ENCODE measurements at regions not wholly inside any gene's neighbourhood (a gene's known extent, or its start where the extent isn't known, plus 50 kb on each side); places are given as distances from the start of the nearest gene placed in this dataset.

GRCh38 chr9:120187758-120188157, 392.2 kb downstream of the CDK5RAP2 start:
- TF ChIP-seq CTCF (IDR thresholded peaks at IDR 0.05 in 2 of 3, conservative IDR thresholded peaks at IDR 0.05 in 1 of 3; ENCODE audit: borderline replicate concordance in 1 of 3, insufficient read depth in 1 of 3, low read depth in 2 of 3, low read length in 2 of 3) (no peak), MAX (IDR thresholded peaks at IDR 0.05) (no peak), REST (IDR thresholded peaks at IDR 0.05; ENCODE audit: low read depth) (no peak), ZFX (IDR thresholded peaks at IDR 0.05) (no peak), EZH2phosphoT487 (IDR thresholded peaks at IDR 0.05; ENCODE audit: borderline replicate concordance) (no peak), EZH2 (IDR thresholded peaks at IDR 0.05) (no peak), RAD21 (IDR thresholded peaks at IDR 0.05; ENCODE audit: low read depth) (no peak), SP1 (IDR thresholded peaks at IDR 0.05; ENCODE audit: low read depth) (no peak)

Measured in HCT116 (cell line).